ENCODE measurements at regions not wholly inside any gene's neighbourhood (a gene's known extent, or its start where the extent isn't known, plus 50 kb on each side); places are given as distances from the start of the nearest gene placed in this dataset.
"Not testable (repeated sequence)": the region's sequence is repeated elsewhere in the genome, so short reads cannot be mapped to it uniquely, and the experiment has no call there.

GRCh38 chr3:164320962-164321361 is 757.3 kb downstream of the SI start:
- no peak for TF ChIP-seq CTCF (IDR thresholded peaks at IDR 0.05; ENCODE audit: insufficient read depth, low read depth, low read length)
- DNase-seq (ENCODE audit: low read depth): no peak

GRCh38 chr3:164306042-164306441 is 772.3 kb downstream of the SI start:
- no peak for DNase-seq (ENCODE audit: low read depth)
- H3K4me3 ChIP-seq (ENCODE audit: low read depth, low read length): no peak overlapping the region
- TF ChIP-seq CTCF (IDR thresholded peaks at IDR 0.05; ENCODE audit: insufficient read depth, low read depth, low read length): no peak

More at GRCh38 chr3:164320962-164321361, 757.3 kb downstream of the SI start:
- H3K4me3 ChIP-seq (ENCODE audit: low read depth, low read length): no peak overlapping the region

GRCh38 chr3:164303894-164304293 is 774.4 kb downstream of the SI start:
- TF ChIP-seq CTCF (IDR thresholded peaks at IDR 0.05; ENCODE audit: insufficient read depth, low read depth, low read length): no peak
- DNase-seq (ENCODE audit: low read depth): no peak

GRCh38 chr3:164302622-164303021 is 775.7 kb downstream of the SI start:
- no peak for DNase-seq (ENCODE audit: low read depth)
- TF ChIP-seq CTCF (IDR thresholded peaks at IDR 0.05; ENCODE audit: insufficient read depth, low read depth, low read length): no peak
- H3K4me3 ChIP-seq (ENCODE audit: low read depth, low read length): no peak overlapping the region

More at GRCh38 chr3:164303894-164304293, 774.4 kb downstream of the SI start:
- no peak overlapping the region for H3K4me3 ChIP-seq (ENCODE audit: low read depth, low read length)

- DNase-seq (ENCODE audit: low read depth); H3K4me3 ChIP-seq (ENCODE audit: low read depth, low read length): not testable (repeated sequence)
Measured at GRCh38 chr3:164291486-164291885, 786.8 kb downstream of the SI start.

GRCh38 chr3:164278550-164278949 is 799.7 kb downstream of the SI start:
- no peak for TF ChIP-seq CTCF (IDR thresholded peaks at IDR 0.05; ENCODE audit: insufficient read depth, low read depth, low read length)
- DNase-seq (ENCODE audit: low read depth): no peak
- no peak overlapping the region for H3K4me3 ChIP-seq (ENCODE audit: low read depth, low read length)

- no peak overlapping the region for H3K4me3 ChIP-seq (ENCODE audit: low read depth, low read length)
- no peak for DNase-seq (ENCODE audit: low read depth)
- TF ChIP-seq CTCF (IDR thresholded peaks at IDR 0.05; ENCODE audit: insufficient read depth, low read depth, low read length): no peak
Measured at GRCh38 chr3:164267053-164267452, 811.2 kb downstream of the SI start.
